ENCODE measurements at regions not wholly inside any gene's neighbourhood (a gene's known extent, or its start where the extent isn't known, plus 50 kb on each side); places are given as distances from the start of the nearest gene placed in this dataset.

DNA sequence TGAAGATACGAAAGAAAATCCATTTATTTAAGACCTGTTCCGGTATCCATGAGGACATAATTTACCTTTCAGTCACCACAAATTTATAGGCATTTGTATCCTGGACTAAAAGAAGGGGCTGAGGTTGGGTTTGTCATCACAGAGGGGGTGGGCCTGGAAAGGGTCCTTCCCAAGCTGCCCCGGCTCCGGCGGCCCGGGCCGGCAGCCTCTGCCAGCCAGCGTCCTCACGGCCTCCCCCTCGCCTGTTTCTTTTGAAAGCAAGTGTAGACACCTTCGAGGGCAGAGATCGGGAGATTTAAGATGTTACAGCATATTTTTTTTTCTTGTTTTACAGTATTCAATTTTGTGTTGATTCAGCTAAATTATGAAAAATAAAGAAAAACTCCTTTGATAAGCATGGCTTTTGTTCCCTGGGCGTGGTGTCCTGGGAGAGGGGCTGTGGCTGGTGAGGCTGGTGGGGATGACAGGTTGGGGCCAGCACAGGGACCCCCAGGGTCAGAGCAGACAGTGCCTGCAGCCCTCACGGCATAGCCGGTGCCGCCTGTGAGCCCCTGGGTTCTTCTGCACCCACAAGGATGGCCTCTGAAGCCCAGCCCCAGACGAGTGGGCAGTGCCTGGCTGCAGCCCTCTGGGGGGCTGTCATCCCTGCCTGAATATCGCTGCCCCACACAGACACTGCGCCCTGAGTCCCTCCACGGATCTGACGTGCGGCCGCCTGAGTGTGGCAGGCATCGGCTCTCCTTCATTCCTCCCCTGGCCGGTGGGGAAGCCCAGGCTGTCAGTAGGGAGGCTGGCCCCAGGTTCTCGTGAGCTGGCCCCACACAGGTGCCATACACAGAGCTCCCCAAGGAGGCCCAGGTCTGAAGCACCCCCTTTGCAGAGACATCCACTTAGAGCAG is 1075.9 kb downstream of the BRD1 start:
- Histone ChIP-seq H3K4me1 (ENCODE audit: insufficient read depth) (no peaks in the 10 kb centered on the region), H3K4me3 (no peak overlapping the region), H3K27me3 (no peaks in the 10 kb centered on the region), H3K9me3 (no peaks in the 10 kb centered on the region), H3K36me3 (no peaks in the 10 kb centered on the region), H3K27ac (no peak overlapping the region)
- no peak for DNase-seq
- TF ChIP-seq POLR2A (IDR thresholded peaks at IDR 0.05) (no peak), EP300 (IDR thresholded peaks at IDR 0.05) (no peak)
- TF ChIP-seq, protein P1, sequence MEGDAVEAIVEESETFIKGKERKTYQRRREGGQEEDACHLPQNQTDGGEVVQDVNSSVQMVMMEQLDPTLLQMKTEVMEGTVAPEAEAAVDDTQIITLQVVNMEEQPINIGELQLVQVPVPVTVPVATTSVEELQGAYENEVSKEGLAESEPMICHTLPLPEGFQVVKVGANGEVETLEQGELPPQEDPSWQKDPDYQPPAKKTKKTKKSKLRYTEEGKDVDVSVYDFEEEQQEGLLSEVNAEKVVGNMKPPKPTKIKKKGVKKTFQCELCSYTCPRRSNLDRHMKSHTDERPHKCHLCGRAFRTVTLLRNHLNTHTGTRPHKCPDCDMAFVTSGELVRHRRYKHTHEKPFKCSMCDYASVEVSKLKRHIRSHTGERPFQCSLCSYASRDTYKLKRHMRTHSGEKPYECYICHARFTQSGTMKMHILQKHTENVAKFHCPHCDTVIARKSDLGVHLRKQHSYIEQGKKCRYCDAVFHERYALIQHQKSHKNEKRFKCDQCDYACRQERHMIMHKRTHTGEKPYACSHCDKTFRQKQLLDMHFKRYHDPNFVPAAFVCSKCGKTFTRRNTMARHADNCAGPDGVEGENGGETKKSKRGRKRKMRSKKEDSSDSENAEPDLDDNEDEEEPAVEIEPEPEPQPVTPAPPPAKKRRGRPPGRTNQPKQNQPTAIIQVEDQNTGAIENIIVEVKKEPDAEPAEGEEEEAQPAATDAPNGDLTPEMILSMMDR (IDR thresholded peaks at IDR 0.05), result no peak
- WGBS, 3 donors, result 85 to 89% (median 87%) methylated on average over 25 to 26 of the region's 26 CpGs
- intact Hi-C loops (cut with DNase I), result no loop called here

DNA sequence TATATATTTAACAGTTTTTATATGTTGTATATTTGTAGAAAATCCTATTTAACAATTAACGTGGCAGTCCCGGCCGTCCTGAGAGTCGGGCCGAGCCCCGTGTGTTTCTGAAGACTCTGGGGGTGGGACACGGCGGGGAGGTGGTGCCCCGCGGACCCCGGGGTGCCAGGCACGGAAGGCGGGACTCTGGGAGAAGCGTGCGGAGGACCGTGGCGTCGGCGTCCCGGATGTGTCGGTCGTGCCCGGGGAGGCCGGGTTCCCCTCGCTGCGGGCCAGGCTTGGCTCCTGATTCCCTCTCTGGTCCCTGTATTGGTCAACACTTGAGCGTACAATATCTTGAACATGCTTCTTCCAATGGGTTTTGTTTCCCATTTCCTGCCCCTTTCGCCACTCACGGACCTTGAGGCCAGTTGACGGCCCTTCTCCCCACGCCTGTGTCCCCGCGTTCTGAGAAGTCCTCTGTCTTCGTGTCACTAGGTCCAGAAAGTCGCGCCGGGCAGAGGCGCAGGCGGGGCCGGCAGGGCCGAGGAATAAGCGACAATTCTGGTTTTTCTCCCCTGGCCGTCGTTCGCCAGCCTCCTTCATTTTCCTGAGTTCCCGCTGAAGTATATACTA is 1076.7 kb downstream of the BRD1 start:
- no peak overlapping the region for H3K27ac ChIP-seq
- H3K36me3 ChIP-seq, result no peaks in the 10 kb centered on the region
- no peak overlapping the region for H3K4me3 ChIP-seq
- no peaks in the 10 kb centered on the region for H3K4me1 ChIP-seq (ENCODE audit: insufficient read depth)
- TF ChIP-seq, protein P1 (IDR thresholded peaks at IDR 0.05), result no peak
- intact Hi-C loops (cut with DNase I), result no loop called here
- H3K27me3 ChIP-seq, result no peaks in the 10 kb centered on the region
- no peaks in the 10 kb centered on the region for H3K9me3 ChIP-seq
- WGBS, 3 donors, result 96 to 97% (median 96%) methylated on average over 46 of the region's 46 CpGs
- no peak for DNase-seq

DNA sequence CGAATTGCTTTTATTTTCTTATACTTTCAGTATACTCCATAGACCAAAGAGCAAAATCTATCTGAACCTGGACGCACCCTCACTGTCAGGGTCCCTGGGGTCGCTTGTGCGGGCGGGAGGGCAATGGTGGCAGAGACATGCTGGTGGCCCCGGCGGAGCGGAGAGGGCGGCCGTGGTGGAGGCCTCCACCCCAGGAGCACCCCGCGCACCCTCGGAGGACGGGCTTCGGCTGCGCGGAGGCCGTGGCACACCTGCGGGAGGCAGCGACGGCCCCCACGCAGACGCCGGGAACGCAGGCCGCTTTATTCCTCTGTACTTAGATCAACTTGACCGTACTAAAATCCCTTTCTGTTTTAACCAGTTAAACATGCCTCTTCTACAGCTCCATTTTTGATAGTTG is 1077.4 kb downstream of the BRD1 start:
- H3K4me3 ChIP-seq, result no peak overlapping the region
- no peaks in the 10 kb centered on the region for H3K36me3 ChIP-seq
- H3K9me3 ChIP-seq, result no peaks in the 10 kb centered on the region
- H3K27me3 ChIP-seq, result no peaks in the 10 kb centered on the region
- no peak for DNase-seq
- H3K27ac ChIP-seq, result no peak overlapping the region
- WGBS, 3 donors, result 91 to 96% (median 93%) methylated on average over 27 of the region's 27 CpGs
- no peak for TF ChIP-seq EP300 (IDR thresholded peaks at IDR 0.05)
- TF ChIP-seq, protein P1 (IDR thresholded peaks at IDR 0.05), result no peak
- TF ChIP-seq POLR2A (IDR thresholded peaks at IDR 0.05), result no peak
- no peaks in the 10 kb centered on the region for H3K4me1 ChIP-seq (ENCODE audit: insufficient read depth)
- intact Hi-C loops (cut with DNase I), result no loop called here

DNA sequence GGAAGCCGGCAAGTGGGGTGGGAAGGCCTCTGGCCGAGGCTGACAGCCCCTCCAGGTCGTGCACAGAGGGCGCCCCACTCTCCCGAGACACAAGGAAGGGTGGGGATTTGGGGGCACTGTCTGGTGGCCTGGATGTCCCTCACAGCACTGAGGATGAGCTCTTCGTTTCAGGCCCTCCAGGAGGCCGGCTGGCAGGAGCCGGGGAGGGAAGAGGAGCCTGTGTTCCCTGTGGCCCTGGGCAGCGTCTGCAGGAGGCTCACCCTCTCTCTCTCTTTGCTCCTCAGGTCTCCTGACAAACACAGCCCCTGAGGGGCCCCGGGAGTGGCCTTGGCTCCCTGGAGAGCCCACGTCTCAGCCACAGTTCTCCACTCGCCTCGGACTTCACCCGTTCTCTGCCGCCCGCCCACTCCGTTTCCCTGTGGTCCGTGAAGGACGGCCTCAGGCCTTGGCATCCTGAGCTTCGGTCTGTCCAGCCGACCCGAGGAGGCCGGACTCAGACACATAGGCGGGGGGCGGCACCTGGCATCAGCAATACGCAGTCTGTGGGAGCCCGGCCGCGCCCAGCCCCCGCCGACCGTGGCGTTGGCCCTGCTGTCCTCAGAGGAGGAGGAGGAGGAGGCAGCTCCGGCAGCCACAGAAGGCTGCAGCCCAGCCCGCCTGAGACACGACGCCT is 1078.0 kb downstream of the BRD1 start:
- no peaks in the 10 kb centered on the region for H3K4me1 ChIP-seq (ENCODE audit: insufficient read depth)
- no peak for DNase-seq
- H3K4me3 ChIP-seq, result no peak overlapping the region
- no peaks in the 10 kb centered on the region for H3K9me3 ChIP-seq
- 86 to 88% (median 88%) methylated on average over 37 of the region's 37 CpGs for WGBS, 3 donors
- TF ChIP-seq POLR2A (IDR thresholded peaks at IDR 0.05), result no peak
- no peak for TF ChIP-seq EP300 (IDR thresholded peaks at IDR 0.05)
- TF ChIP-seq, protein P1 (IDR thresholded peaks at IDR 0.05), result no peak
- intact Hi-C loops (cut with DNase I), result no loop called here
- no peaks in the 10 kb centered on the region for H3K27me3 ChIP-seq
- H3K36me3 ChIP-seq, result no peaks in the 10 kb centered on the region
- no peak overlapping the region for H3K27ac ChIP-seq
